T-helper 17 cell (primary cell): ENCODE measurements at regions not wholly inside any gene's neighbourhood (a gene's known extent, or its start where the extent isn't known, plus 50 kb on each side); places are given as distances from the start of the nearest gene placed in this dataset.
"Not testable (repeated sequence)": the region's sequence is repeated elsewhere in the genome, so short reads cannot be mapped to it uniquely, and the experiment has no call there.

Source experiments
- ATAC-seq: fragments of 150-1000 bp; cut with Tn5 transposase; 2 replicates; pipeline ENCODE4 v1.10.0; 2021; ENCODE audit warnings: mild to moderate bottlenecking, moderate library complexity
- DNase-seq, 3 donors: peaks; one replicate each; pipeline versions ENCODE4 v3.0.0 to v3.0.0-alpha.2; 2020 to 2021
- H3K9me3 ChIP-seq: one replicate; pipeline ENCODE4 v1.7.0; 2013; ENCODE audit warnings: low read length, mild to moderate bottlenecking; ENCODE audit not compliant: control insufficient read depth, poor library complexity, severe bottlenecking
- H3K27ac Mint-ChIP-seq: one replicate; pipeline ENCODE4 v1.8.0; 2022; ENCODE audit warnings: mild to moderate bottlenecking, moderate library complexity, mixed read lengths
- H3K27me3 Mint-ChIP-seq: one replicate; pipeline ENCODE4 v1.8.0; 2022; ENCODE audit warnings: mixed read lengths
- H3K36me3 Mint-ChIP-seq: one replicate; pipeline ENCODE4 v1.8.0; 2022; ENCODE audit warnings: low read depth, mixed read lengths
- H3K4me1 Mint-ChIP-seq: one replicate; pipeline ENCODE4 v1.8.0; 2022; ENCODE audit warnings: mild to moderate bottlenecking, mixed read lengths
- H3K4me3 Mint-ChIP-seq: one replicate; pipeline ENCODE4 v1.8.0; 2022; ENCODE audit warnings: mild to moderate bottlenecking, moderate library complexity, mixed read lengths

- H3K4me3 Mint-ChIP-seq, DNase-seq, ATAC-seq, H3K36me3 Mint-ChIP-seq, H3K4me1 Mint-ChIP-seq, H3K27me3 Mint-ChIP-seq, H3K27ac Mint-ChIP-seq, H3K9me3 ChIP-seq: not testable (repeated sequence)
Observed at GRCh38 chr13:75953589-75953988, 317.5 kb downstream of the LMO7 start.

- Mint-ChIP-seq H3K4me3 (no peak overlapping the region), H3K4me1 (no peaks in the 10 kb centered on the region), H3K27ac (no peak overlapping the region), H3K27me3 (no peaks in the 10 kb centered on the region), H3K36me3 (no peaks in the 10 kb centered on the region)
- no peaks in the 10 kb centered on the region for H3K9me3 ChIP-seq
- ATAC-seq (no peak), DNase-seq (no peak)
Observed at GRCh38 chr13:75947448-75947847, 311.3 kb downstream of the LMO7 start.

- no peaks in the 10 kb centered on the region for H3K36me3 Mint-ChIP-seq
Observed at GRCh38 chr13:75946536-75947284, 310.6 kb downstream of the LMO7 start.

GRCh38 chr13:75945841-75946482 lies 309.8 kb downstream of the LMO7 start:
- no peak overlapping the region for H3K27ac Mint-ChIP-seq
- H3K36me3 Mint-ChIP-seq: no peaks in the 10 kb centered on the region
- H3K4me3 Mint-ChIP-seq: no peak overlapping the region
- ATAC-seq (no peak), DNase-seq (no peak)
- H3K4me1 Mint-ChIP-seq: no peaks in the 10 kb centered on the region
- no peaks in the 10 kb centered on the region for H3K9me3 ChIP-seq
- no peaks in the 10 kb centered on the region for H3K27me3 Mint-ChIP-seq

More at GRCh38 chr13:75946536-75947284, 310.6 kb downstream of the LMO7 start:
- Mint-ChIP-seq H3K4me1 (no peaks in the 10 kb centered on the region), H3K27me3 (no peaks in the 10 kb centered on the region), H3K4me3 (no peak overlapping the region), H3K27ac (no peak overlapping the region)
- H3K9me3 ChIP-seq: no peaks in the 10 kb centered on the region
- DNase-seq (no peak), ATAC-seq (no peak)

- H3K9me3 ChIP-seq: no peaks in the 10 kb centered on the region
- DNase-seq (no peak), ATAC-seq (no peak)
- H3K27me3 Mint-ChIP-seq: no peaks in the 10 kb centered on the region
- no peak overlapping the region for H3K4me3 Mint-ChIP-seq
- no peak overlapping the region for H3K27ac Mint-ChIP-seq
- no peaks in the 10 kb centered on the region for H3K36me3 Mint-ChIP-seq
- no peaks in the 10 kb centered on the region for H3K4me1 Mint-ChIP-seq
Observed at GRCh38 chr13:75938811-75939560, 302.9 kb downstream of the LMO7 start.

- no peak overlapping the region for H3K4me3 Mint-ChIP-seq
- H3K27ac Mint-ChIP-seq: no peak overlapping the region
- no peaks in the 10 kb centered on the region for H3K4me1 Mint-ChIP-seq
- DNase-seq (no peak), ATAC-seq (no peak)
- H3K36me3 Mint-ChIP-seq: no peaks in the 10 kb centered on the region
- no peaks in the 10 kb centered on the region for H3K9me3 ChIP-seq
- H3K27me3 Mint-ChIP-seq: no peaks in the 10 kb centered on the region
Observed at GRCh38 chr13:75936791-75937190, 300.7 kb downstream of the LMO7 start.

GRCh38 chr13:75935805-75936204 lies 299.7 kb downstream of the LMO7 start:
- no peak overlapping the region for H3K4me3 Mint-ChIP-seq
- H3K27ac Mint-ChIP-seq: no peak overlapping the region
- no peaks in the 10 kb centered on the region for H3K4me1 Mint-ChIP-seq
- DNase-seq: no peak
- no peaks in the 10 kb centered on the region for H3K9me3 ChIP-seq
- H3K36me3 Mint-ChIP-seq: peaks cover 3% of the 10 kb centered on the region
- H3K27me3 Mint-ChIP-seq: peaks cover 8% of the 10 kb centered on the region
- ATAC-seq: no peak

- ATAC-seq: no peak
- DNase-seq: no peak
- Mint-ChIP-seq H3K36me3 (peaks cover 3% of the 10 kb centered on the region), H3K27ac (no peak overlapping the region), H3K4me3 (no peak overlapping the region), H3K27me3 (peaks cover 9% of the 10 kb centered on the region), H3K4me1 (no peaks in the 10 kb centered on the region)
- H3K9me3 ChIP-seq: no peaks in the 10 kb centered on the region
Observed at GRCh38 chr13:75934889-75935288, 298.8 kb downstream of the LMO7 start.

GRCh38 chr13:75932636-75933035 lies 296.5 kb downstream of the LMO7 start:
- Mint-ChIP-seq H3K4me3 (no peak overlapping the region), H3K4me1 (no peaks in the 10 kb centered on the region), H3K36me3 (peaks cover 3% of the 10 kb centered on the region), H3K27ac (no peak overlapping the region), H3K27me3 (peaks cover 9% of the 10 kb centered on the region)
- no peak for ATAC-seq
- H3K9me3 ChIP-seq: no peaks in the 10 kb centered on the region
- no peak for DNase-seq

- H3K9me3 ChIP-seq: no peaks in the 10 kb centered on the region
- H3K27me3 Mint-ChIP-seq: peaks cover 9% of the 10 kb centered on the region
- H3K36me3 Mint-ChIP-seq: peaks cover 3% of the 10 kb centered on the region
- ATAC-seq (no peak), DNase-seq (no peak)
- no peak overlapping the region for H3K4me3 Mint-ChIP-seq
- H3K27ac Mint-ChIP-seq: no peak overlapping the region
- no peaks in the 10 kb centered on the region for H3K4me1 Mint-ChIP-seq
Observed at GRCh38 chr13:75931116-75931515, 295.0 kb downstream of the LMO7 start.

GRCh38 chr13:75929076-75929475 lies 292.9 kb downstream of the LMO7 start:
- no peaks in the 10 kb centered on the region for H3K9me3 ChIP-seq
- no peak for DNase-seq
- Mint-ChIP-seq H3K36me3 (peaks cover 3% of the 10 kb centered on the region), H3K27ac (no peak overlapping the region), H3K4me1 (no peaks in the 10 kb centered on the region), H3K4me3 (no peak overlapping the region), H3K27me3 (peaks cover 9% of the 10 kb centered on the region)
- ATAC-seq: no peak

- Mint-ChIP-seq H3K27me3 (peaks cover 19% of the 10 kb centered on the region), H3K4me1 (no peaks in the 10 kb centered on the region), H3K36me3 (peaks cover 4% of the 10 kb centered on the region), H3K4me3 (no peak overlapping the region), H3K27ac (no peak overlapping the region)
- H3K9me3 ChIP-seq: no peaks in the 10 kb centered on the region
- DNase-seq: no peak
- ATAC-seq: no peak
Observed at GRCh38 chr13:75927183-75927669, 291.1 kb downstream of the LMO7 start.

- H3K9me3 ChIP-seq: no peaks in the 10 kb centered on the region
- H3K27ac Mint-ChIP-seq: no peak overlapping the region
- H3K27me3 Mint-ChIP-seq: peaks cover 16% of the 10 kb centered on the region
- H3K4me1 Mint-ChIP-seq: no peaks in the 10 kb centered on the region
- peaks cover 2% of the 10 kb centered on the region for H3K36me3 Mint-ChIP-seq
- DNase-seq (no peak), ATAC-seq (no peak)
- no peak overlapping the region for H3K4me3 Mint-ChIP-seq
Observed at GRCh38 chr13:75920536-75920935, 284.4 kb downstream of the LMO7 start.
